Activated CD4-positive, alpha-beta T cell treated with anti-CD3 and anti-CD28 coated beads for 36 hours (primary cell): ENCODE measurements at regions not wholly inside any gene's neighbourhood (a gene's known extent, or its start where the extent isn't known, plus 50 kb on each side); places are given as distances from the start of the nearest gene placed in this dataset.

Experiments
- ATAC-seq: fragments of 200-7000 bp; cut with Tn5 transposase; one replicate; pipeline ENCODE4 v1.10.0; 2021; ENCODE audit warnings: mild to moderate bottlenecking, moderate library complexity
- CTCF ChIA-PET: fragments of 350-600 bp; sonication (Branson Sonifier 250); formaldehyde crosslinking; loops from one replicate; lab custom pipeline; 2021; ENCODE audit warnings: antibody characterized with exemption; lab: Charles Lee
- POLR2A ChIA-PET: fragments of 350-600 bp; sonication (Branson Sonifier 250); formaldehyde crosslinking; loops from one replicate; lab custom pipeline; 2021; ENCODE audit warnings: antibody characterized with exemption, inconsistent platforms; lab: Charles Lee
- DNase-seq: peaks from one replicate; pipeline ENCODE4 v3.0.0-alpha.2; 2020
- H3K27ac Mint-ChIP-seq: one replicate; pipeline ENCODE4 v1.8.0; 2021; ENCODE audit warnings: mixed read lengths
- H3K27me3 Mint-ChIP-seq: one replicate; pipeline ENCODE4 v1.8.0; 2021; ENCODE audit warnings: mixed read lengths
- H3K36me3 Mint-ChIP-seq: one replicate; pipeline ENCODE4 v1.8.0; 2021; ENCODE audit warnings: low read depth, mixed read lengths
- H3K4me1 Mint-ChIP-seq: one replicate; pipeline ENCODE4 v1.8.0; 2021; ENCODE audit warnings: mixed read lengths
- H3K4me3 Mint-ChIP-seq: one replicate; pipeline ENCODE4 v1.8.0; 2021; ENCODE audit warnings: mild to moderate bottlenecking, moderate library complexity, mixed read lengths
- H3K9me3 Mint-ChIP-seq: one replicate; pipeline ENCODE4 v1.8.0; 2021; ENCODE audit warnings: low read depth, mixed read lengths
- intact Hi-C, 2 experiments: fragments of 100-400 bp; cut with DNase I in 1 of 2; cut with micrococcal nuclease in 1 of 2; formaldehyde crosslinking; loops; one replicate each; pipeline versions ENCODE4 v1.14.2 to v1.15.1; 2022 to 2024; cut with DNase I, micrococcal nuclease

- H3K27ac Mint-ChIP-seq = no peak overlapping the region
Measured at GRCh38 chr7:1340461-1341360, 108.0 kb downstream of the UNCX start.

DNA sequence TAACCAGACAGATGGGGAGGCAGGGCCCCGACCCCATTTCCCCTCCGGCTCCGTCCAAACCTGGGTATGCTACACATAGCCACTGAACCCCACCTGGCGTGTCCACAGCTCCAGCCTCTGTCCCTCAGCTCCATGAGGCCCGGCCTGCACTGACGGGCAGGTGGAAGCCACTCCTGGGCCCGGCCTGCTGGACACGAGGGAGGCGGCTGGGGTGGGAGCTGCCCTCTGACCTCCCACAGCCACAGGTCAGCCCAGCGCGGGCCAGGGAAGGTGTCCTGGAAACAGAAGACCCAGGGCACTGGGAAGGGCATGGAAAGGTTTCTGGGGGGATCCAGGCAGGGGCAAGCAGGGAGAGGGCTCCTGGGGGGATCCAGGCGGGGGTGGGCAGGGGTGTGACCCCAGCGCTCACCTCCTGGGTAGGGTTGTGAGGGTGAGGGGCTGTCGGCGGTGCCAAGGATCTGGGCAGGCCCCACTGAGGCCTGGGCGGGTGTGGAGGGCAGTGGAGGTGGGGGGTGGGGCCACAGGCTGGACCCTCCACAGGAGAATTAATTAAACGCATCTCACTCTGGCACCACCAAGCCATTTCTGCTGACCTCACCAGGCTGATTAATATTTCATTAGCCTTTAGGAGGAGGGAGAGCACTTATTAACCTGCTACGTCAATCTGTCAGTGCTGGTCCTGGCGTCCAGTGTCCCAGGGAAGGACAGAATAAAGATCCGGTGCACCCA, 108.9 kb downstream of the UNCX start:
- Mint-ChIP-seq H3K9me3 (peaks cover 16% of the 10 kb centered on the region), H3K27me3 (peaks cover 12% of the 10 kb centered on the region), H3K36me3 (peaks cover 2% of the 10 kb centered on the region), H3K27ac (no peak overlapping the region), H3K4me1 (no peaks in the 10 kb centered on the region), H3K4me3 (no peak overlapping the region)
- CTCF ChIA-PET = no interaction called here
- ATAC-seq (no peak), DNase-seq (no peak)
- POLR2A ChIA-PET = no interaction called here
- intact Hi-C loops = no loop called here

More at GRCh38 chr7:1340461-1341360, 108.0 kb downstream of the UNCX start:
- Mint-ChIP-seq H3K4me3 (no peak overlapping the region), H3K9me3 (peaks cover 16% of the 10 kb centered on the region), H3K27me3 (peaks cover 12% of the 10 kb centered on the region), H3K36me3 (peaks cover 2% of the 10 kb centered on the region), H3K4me1 (no peaks in the 10 kb centered on the region)
- ChIA-PET POLR2A (no interaction called here), CTCF (no interaction called here)
- DNase-seq (no peak), ATAC-seq (no peak)
- intact Hi-C loops = no loop called here

DNA sequence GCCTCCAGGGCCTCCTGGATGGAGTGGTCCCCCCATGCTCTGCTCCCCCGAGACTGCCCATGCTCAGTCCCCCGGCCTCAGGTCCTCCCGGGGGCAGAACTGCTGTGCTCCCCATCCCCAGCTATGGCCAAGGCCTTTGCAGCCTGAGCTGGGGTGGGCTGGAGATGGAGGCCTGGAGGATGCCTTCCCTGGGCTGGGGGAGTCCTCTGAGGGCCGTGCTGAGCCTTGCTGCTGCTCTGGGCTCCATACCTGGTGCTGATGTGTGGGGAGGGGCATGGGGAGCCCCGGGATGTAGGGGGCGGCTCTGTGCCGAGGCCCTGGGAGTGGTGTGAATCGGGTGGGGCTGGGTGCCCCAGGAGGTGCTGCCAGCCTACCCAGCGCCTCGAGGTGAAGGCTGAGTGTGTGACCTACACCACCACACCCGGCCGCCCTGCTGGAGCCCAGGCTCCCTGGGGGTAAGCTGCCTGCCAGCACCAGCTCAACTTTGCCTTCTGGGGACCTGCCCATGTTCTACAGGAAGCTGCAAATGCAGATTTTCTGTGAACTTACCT, 109.5 kb downstream of the UNCX start:
- Mint-ChIP-seq H3K27me3 (peaks cover 12% of the 10 kb centered on the region), H3K36me3 (no peaks in the 10 kb centered on the region), H3K27ac (no peak overlapping the region), H3K9me3 (peaks cover 12% of the 10 kb centered on the region), H3K4me3 (no peak overlapping the region), H3K4me1 (no peaks in the 10 kb centered on the region)
- ChIA-PET CTCF (no interaction called here), POLR2A (no interaction called here)
- intact Hi-C loops = no loop called here
- DNase-seq (no peak), ATAC-seq (no peak)

DNA sequence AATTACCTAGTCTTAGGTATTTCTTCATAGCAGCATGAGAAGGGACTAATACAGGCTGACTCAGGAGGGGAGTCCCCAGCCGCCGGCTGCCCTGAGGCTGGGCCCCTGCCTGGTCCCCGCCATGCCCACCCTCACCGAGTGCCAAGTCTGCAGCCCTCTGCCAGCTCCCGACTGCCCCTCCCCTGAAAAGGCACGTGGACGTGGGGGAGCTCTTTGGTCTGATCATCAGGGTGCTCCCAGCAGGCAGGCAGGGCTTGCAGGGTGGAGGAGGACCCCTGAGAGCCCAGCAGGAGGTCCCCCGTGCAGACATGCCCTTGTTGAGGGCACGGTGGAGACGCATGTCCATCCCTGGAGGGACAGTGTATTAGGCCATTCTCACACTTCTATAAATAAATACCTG, 110.9 kb downstream of the UNCX start:
- Mint-ChIP-seq H3K27ac (no peak overlapping the region), H3K9me3 (peaks cover 6% of the 10 kb centered on the region), H3K4me1 (no peaks in the 10 kb centered on the region), H3K4me3 (no peak overlapping the region), H3K27me3 (peaks cover 11% of the 10 kb centered on the region), H3K36me3 (no peaks in the 10 kb centered on the region)
- intact Hi-C loops = no loop called here
- ChIA-PET CTCF (no interaction called here), POLR2A (interaction anchor here (0.6 kb wide), 1 partner anchor 74 kb away, joined by 3 read pairs; no protein-coding TSS in a partner anchor)
- ATAC-seq = no peak
- DNase-seq = no peak

GRCh38 chr7:1344421-1344820, 111.7 kb downstream of the UNCX start:
- no peak for ATAC-seq
- Mint-ChIP-seq H3K36me3 (no peaks in the 10 kb centered on the region), H3K27me3 (peaks cover 8% of the 10 kb centered on the region), H3K4me3 (no peak overlapping the region), H3K27ac (no peak overlapping the region), H3K4me1 (no peaks in the 10 kb centered on the region), H3K9me3 (peaks cover 1% of the 10 kb centered on the region)
- DNase-seq = no peak
- intact Hi-C loops = no loop called here
- ChIA-PET POLR2A (interaction anchor here (0.6 kb wide), 1 partner anchor 73 kb away, joined by 3 read pairs; no protein-coding TSS in a partner anchor), CTCF (interaction anchor here (0.7 kb wide), 1 partner anchor 224 kb away, joined by 3 read pairs; no protein-coding TSS in a partner anchor)

DNA sequence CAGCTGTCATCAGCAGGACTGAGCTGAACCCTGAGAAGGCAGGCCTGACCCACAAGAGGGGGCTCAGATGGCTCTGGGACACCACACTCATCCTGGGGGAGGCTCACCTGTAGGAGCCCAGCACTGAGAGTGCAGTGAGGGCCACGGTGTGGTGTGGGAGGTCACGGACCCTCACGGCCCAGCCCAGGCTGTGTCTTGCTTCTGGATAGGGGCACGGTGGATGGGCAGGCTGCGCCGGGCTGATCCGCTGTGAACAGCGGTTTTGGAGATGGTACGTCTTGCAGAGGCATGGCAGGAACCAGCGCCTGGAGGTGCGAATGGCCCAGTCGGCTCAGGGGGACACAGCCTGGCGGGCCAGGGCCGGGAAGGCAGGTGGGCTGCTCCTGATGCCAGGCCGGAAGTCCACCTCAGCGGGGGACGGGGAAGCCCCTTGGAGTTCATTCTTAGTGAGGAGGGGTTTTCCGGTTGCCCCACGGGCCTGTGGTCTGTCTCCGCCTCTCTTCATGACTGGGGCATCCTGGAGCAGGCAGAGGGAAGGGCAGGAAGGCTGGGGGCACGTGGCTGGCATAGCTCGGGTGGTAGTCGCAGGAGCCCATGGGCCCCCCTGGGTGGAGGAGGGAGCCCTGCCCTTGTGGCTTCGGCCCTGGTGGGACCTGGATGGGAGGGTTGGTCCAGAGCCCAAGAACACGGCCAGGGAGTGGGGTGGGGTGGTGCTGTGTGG, 112.5 kb downstream of the UNCX start:
- ChIA-PET CTCF (no interaction called here), POLR2A (no interaction called here)
- ATAC-seq (no peak), DNase-seq (no peak)
- peaks cover 6% of the 10 kb centered on the region for H3K27me3 Mint-ChIP-seq
- intact Hi-C loops = no loop called here
- no peak overlapping the region for H3K4me3 Mint-ChIP-seq
- H3K9me3 Mint-ChIP-seq = no peaks in the 10 kb centered on the region
- H3K4me1 Mint-ChIP-seq = no peaks in the 10 kb centered on the region
- no peaks in the 10 kb centered on the region for H3K36me3 Mint-ChIP-seq
- no peak overlapping the region for H3K27ac Mint-ChIP-seq

DNA sequence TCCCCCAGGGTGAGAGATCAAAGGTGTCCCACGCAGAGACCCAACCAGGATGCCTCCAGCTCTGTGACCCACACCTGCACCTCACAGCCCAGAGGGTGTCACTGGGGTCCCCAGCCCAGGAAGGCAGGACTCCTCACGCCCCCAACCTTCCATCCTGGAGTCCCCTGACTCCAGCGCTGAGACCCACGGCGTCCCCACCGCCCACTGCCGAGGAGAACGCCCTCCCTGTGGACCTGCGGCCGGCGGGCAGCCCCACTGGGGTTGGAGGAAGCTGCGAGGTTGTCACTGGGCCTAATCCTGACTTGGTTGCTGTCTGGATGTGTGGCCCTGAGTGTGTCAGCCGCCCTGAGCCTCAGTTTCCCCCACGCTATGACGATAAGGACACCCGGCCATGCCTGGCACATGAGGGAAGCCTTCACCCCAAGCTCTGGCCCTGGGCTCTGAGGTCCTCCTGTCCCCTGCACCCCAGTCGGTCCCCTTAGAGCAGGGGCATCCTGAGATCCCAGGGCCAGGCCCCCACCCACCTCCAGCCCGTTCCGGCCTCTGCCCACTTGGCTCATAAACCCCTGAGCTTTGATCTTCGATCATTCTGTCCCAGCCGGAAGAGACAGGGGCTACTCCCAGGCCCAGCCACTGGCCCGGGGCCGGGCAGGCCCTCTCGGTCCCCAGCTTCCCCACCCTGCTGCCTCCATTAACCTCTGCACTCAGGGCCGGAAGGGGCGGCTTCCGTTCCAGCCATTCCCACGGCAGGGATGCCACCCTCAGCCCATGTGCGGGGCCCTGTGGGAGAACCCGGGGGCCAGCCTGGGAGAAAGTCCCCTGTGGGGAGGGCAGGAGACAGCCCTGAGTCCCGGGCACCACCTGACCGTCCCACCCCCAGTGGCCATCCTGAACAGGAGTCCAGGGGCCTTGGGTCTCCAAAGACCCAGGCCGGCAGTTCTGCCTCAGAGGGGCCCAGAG, 113.2 kb downstream of the MICALL2 start:
- Mint-ChIP-seq H3K27ac (no peak overlapping the region), H3K4me3 (no peak overlapping the region), H3K9me3 (no peaks in the 10 kb centered on the region), H3K27me3 (peaks cover 8% of the 10 kb centered on the region), H3K4me1 (no peaks in the 10 kb centered on the region), H3K36me3 (no peaks in the 10 kb centered on the region)
- intact Hi-C loops = no loop called here
- POLR2A ChIA-PET = no interaction called here
- no peak for ATAC-seq
- DNase-seq = no peak
- CTCF ChIA-PET = no interaction called here

- intact Hi-C loops = no loop called here
- Mint-ChIP-seq H3K27me3 (peaks cover 10% of the 10 kb centered on the region), H3K4me1 (no peaks in the 10 kb centered on the region), H3K27ac (no peak overlapping the region), H3K4me3 (no peak overlapping the region), H3K9me3 (no peaks in the 10 kb centered on the region), H3K36me3 (no peaks in the 10 kb centered on the region)
- ChIA-PET POLR2A (no interaction called here), CTCF (no interaction called here)
- ATAC-seq (no peak), DNase-seq (no peak)
Measured at GRCh38 chr7:1346851-1347250, 112.4 kb downstream of the MICALL2 start.

DNA sequence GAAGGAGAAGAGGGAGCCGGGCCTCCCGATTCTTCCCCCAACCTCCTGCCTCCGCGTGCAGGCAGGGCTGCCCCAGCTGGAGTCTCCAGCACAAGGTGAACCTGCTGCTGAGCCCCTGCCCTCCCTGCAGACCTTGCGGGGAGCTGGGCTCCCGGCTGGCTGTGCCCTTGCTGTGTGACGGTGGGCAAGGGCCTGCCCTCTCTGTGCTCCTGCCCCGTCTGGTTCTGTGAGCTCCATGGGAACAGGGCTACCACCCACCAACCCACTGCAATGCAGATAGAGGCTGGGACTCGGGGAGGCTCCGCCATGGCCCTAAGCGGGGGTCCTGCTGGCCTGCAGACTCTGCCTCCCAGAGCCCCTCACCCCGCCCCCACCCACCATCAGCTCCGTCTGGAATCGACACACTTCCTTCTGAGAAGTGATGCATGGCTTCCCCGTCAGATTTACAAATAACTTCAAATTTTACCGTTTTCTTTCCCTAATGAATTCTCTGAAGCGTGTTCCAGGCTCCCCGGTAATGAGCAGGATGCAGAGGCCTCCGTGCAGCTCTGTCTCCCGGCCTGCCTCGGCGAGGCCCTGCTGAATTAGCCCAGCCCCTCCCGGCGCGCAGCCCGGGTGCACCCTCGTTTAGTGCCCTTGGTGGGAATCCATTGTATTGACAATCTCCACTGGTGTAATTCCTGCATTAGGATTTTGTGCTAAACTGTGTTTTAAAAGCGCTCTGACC, 111.0 kb downstream of the MICALL2 start:
- DNase-seq (no peak), ATAC-seq (no peak)
- no peaks in the 10 kb centered on the region for H3K36me3 Mint-ChIP-seq
- H3K4me1 Mint-ChIP-seq = no peaks in the 10 kb centered on the region
- no peak overlapping the region for H3K4me3 Mint-ChIP-seq
- peaks cover 10% of the 10 kb centered on the region for H3K27me3 Mint-ChIP-seq
- ChIA-PET CTCF (no interaction called here), POLR2A (no interaction called here)
- no peaks in the 10 kb centered on the region for H3K9me3 Mint-ChIP-seq
- H3K27ac Mint-ChIP-seq = no peak overlapping the region
- intact Hi-C loops = no loop called here

- DNase-seq = no peak
- intact Hi-C loops = no loop called here
- no peak overlapping the region for H3K4me3 Mint-ChIP-seq
- ChIA-PET POLR2A (no interaction called here), CTCF (no interaction called here)
- H3K27me3 Mint-ChIP-seq = peaks cover 10% of the 10 kb centered on the region
- no peaks in the 10 kb centered on the region for H3K36me3 Mint-ChIP-seq
- no peaks in the 10 kb centered on the region for H3K9me3 Mint-ChIP-seq
- ATAC-seq = no peak
- no peak overlapping the region for H3K27ac Mint-ChIP-seq
- no peaks in the 10 kb centered on the region for H3K4me1 Mint-ChIP-seq
Measured at GRCh38 chr7:1348823-1349335, 110.4 kb downstream of the MICALL2 start.
